Middle frontal gyrus (tissue), 1 donor: ENCODE measurements at regions not wholly inside any gene's neighbourhood (a gene's known extent, or its start where the extent isn't known, plus 50 kb on each side); places are given as distances from the start of the nearest gene placed in this dataset.

ENCODE experiments used
- DNase-seq: peaks from one replicate; pipeline ENCODE4 v3.0.0-alpha.2; 2015; ENCODE audit warnings: low spot score; ENCODE audit errors: extremely low spot score

- DNase-seq, result no peak
These were observed 771.1 kb upstream of the ID2 start for GRCh38 chr2:7910752-7911151.

- DNase-seq, result no peak
These were observed 770.7 kb upstream of the ID2 start for GRCh38 chr2:7911196-7911595.

GRCh38 chr2:7913974-7914373 is 767.9 kb upstream of the ID2 start:
- DNase-seq, result no peak

- no peak for DNase-seq
These were observed 766.4 kb upstream of the ID2 start for GRCh38 chr2:7915302-7916091.

- DNase-seq, result no peak
These were observed 765.2 kb upstream of the ID2 start for GRCh38 chr2:7916670-7917069.

GRCh38 chr2:7919510-7919909 is 762.3 kb upstream of the ID2 start:
- no peak for DNase-seq

- no peak for DNase-seq
These were observed 757.7 kb upstream of the ID2 start for GRCh38 chr2:7924023-7924762.

- DNase-seq, result no peak
These were observed 756.4 kb upstream of the ID2 start for GRCh38 chr2:7925506-7925905.

- DNase-seq, result no peak
These were observed 754.2 kb upstream of the ID2 start for GRCh38 chr2:7927691-7928090.

GRCh38 chr2:7929281-7929680 is 752.6 kb upstream of the ID2 start:
- no peak for DNase-seq

GRCh38 chr2:7930800-7931635 is 750.8 kb upstream of the ID2 start:
- DNase-seq, result no peak

GRCh38 chr2:7931808-7932207 is 750.0 kb upstream of the ID2 start:
- DNase-seq, result no peak

- no peak for DNase-seq
These were observed 748.2 kb upstream of the ID2 start for GRCh38 chr2:7933672-7934071.

- no peak for DNase-seq
These were observed 747.4 kb upstream of the ID2 start for GRCh38 chr2:7934476-7934875.

GRCh38 chr2:7937082-7937481 is 744.8 kb upstream of the ID2 start:
- no peak for DNase-seq

GRCh38 chr2:7940723-7941122 is 741.1 kb upstream of the ID2 start:
- no peak for DNase-seq

- no peak for DNase-seq
These were observed 738.4 kb upstream of the ID2 start for GRCh38 chr2:7943446-7943845.

GRCh38 chr2:7945026-7945425 is 736.8 kb upstream of the ID2 start:
- no peak for DNase-seq

- DNase-seq, result no peak
These were observed 731.7 kb upstream of the ID2 start for GRCh38 chr2:7950035-7950612.

GRCh38 chr2:7951001-7951400 is 730.9 kb upstream of the ID2 start:
- DNase-seq, result no peak

- no peak for DNase-seq
These were observed 730.4 kb upstream of the ID2 start for GRCh38 chr2:7951490-7951889.
